OCI-LY3 (cell line): ENCODE measurements at regions not wholly inside any gene's neighbourhood (a gene's known extent, or its start where the extent isn't known, plus 50 kb on each side); places are given as distances from the start of the nearest gene placed in this dataset.

Experiments
- H2AFZ ChIP-seq: fragments of 200-600, 300-600 bp; shearing (Covaris generic); 2 replicates; pipeline ENCODE4 v1.6.0; 2014; ENCODE audit warnings: antibody characterized with exemption, low read depth, low read length
- H3K27ac ChIP-seq: fragments of 200-600, 300-600 bp; sonication (generic); 2 replicates; pipeline ENCODE4 v1.5.1; 2014; ENCODE audit warnings: mild to moderate bottlenecking, low read length, moderate library complexity, mixed read lengths
- H3K27me3 ChIP-seq: fragments of 200-600, 300-600 bp; sonication (generic); 2 replicates; pipeline ENCODE4 v1.6.1; 2014; ENCODE audit warnings: low read depth, low read length, mixed read lengths
- H3K36me3 ChIP-seq: fragments of 200-600, 300-600 bp; sonication (generic); replicated peaks from 2 replicates; pipeline ENCODE3; 2014; ENCODE audit warnings: low read depth, low read length, mixed read lengths
- H3K4me1 ChIP-seq: fragments of 300-600, 200-600 bp; sonication (generic); 2 replicates; pipeline ENCODE4 v1.6.1; 2014; ENCODE audit warnings: low read length, mixed read lengths
- H3K4me2 ChIP-seq: fragments of 200-600, 300-600 bp; sonication (generic); 2 replicates; pipeline ENCODE4 v1.6.1; 2014; ENCODE audit warnings: low read length, mixed read lengths
- H3K4me3 ChIP-seq: fragments of 300-600, 200-600 bp; sonication (generic); 2 replicates; pipeline ENCODE4 v1.5.1; 2014; ENCODE audit warnings: antibody characterized with exemption, mild to moderate bottlenecking, low read length, moderate library complexity
- H3K79me2 ChIP-seq: fragments of 300-600, 200-600 bp; shearing (Covaris generic); 2 replicates; pipeline ENCODE4 v1.6.1; 2014; ENCODE audit warnings: mild to moderate bottlenecking, low read length, mixed read lengths
- H3K9ac ChIP-seq: fragments of 300-600, 200-600 bp; shearing (Covaris generic); 2 replicates; pipeline ENCODE4 v1.6.0; 2014; ENCODE audit warnings: mild to moderate bottlenecking, low read length, moderate library complexity
- H3K9me3 ChIP-seq: fragments of 200-600, 300-600 bp; shearing (Covaris generic); 2 replicates; pipeline ENCODE4 v1.6.1; 2014; ENCODE audit warnings: low read length, mixed read lengths; ENCODE audit not compliant: insufficient read depth
- H4K20me1 ChIP-seq: fragments of 200-600, 300-600 bp; sonication (generic); 2 replicates; pipeline ENCODE4 v1.6.1; 2016; ENCODE audit warnings: low read length, mixed read lengths; ENCODE audit not compliant: insufficient read depth
- EZH2phosphoT487 ChIP-seq: fragments of 200-600 bp; shearing (Covaris generic); IDR thresholded peaks from 2 replicates; pipeline ENCODE4 v1.6.1; 2018; ENCODE audit warnings: antibody characterized with exemption, mixed run types, low read depth
- TF ChIP-seq, protein P1 (sequence below): fragments of 200-600, 300-600 bp; sonication (generic); IDR thresholded peaks from 2 replicates; pipeline ENCODE4 v1.5.1; 2014; ENCODE audit warnings: antibody characterized with exemption, low read length, low read depth

DNA sequence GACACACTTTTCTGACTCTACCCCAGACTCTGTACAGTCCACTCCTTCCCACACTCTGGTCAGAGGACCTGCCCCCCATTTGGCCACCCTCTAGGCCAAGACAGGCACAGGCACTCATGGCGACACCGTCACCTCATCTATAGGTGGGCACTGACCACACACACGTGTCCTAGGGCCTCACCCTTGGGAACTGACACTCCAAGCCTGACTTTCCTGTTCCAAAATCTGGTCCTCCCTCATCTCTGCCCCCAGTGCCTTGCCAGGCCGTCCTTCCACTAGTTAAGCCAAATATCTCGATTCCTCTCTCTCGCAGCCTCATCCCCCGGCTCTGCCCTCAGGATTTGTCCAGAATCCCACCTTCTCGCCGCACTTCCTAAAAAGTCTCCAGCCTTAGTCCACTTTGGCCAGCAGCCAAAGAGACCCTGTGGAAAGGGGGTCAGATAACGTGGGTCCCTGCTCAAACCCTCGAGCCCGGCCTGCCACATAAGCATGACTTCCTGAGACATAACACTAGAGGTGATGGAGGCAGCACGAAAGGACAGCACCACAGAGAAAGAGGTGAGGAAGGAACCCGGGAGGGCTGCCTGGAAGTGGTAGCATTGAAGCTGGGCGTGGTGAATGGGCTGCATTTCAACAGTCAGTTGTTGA is 105.8 kb upstream of the OTOS start:
- no peak overlapping the region for H2AFZ ChIP-seq
- H3K9me3 ChIP-seq = no peaks in the 10 kb centered on the region
- H3K36me3 ChIP-seq = no peaks in the 10 kb centered on the region
- TF ChIP-seq, protein P1, sequence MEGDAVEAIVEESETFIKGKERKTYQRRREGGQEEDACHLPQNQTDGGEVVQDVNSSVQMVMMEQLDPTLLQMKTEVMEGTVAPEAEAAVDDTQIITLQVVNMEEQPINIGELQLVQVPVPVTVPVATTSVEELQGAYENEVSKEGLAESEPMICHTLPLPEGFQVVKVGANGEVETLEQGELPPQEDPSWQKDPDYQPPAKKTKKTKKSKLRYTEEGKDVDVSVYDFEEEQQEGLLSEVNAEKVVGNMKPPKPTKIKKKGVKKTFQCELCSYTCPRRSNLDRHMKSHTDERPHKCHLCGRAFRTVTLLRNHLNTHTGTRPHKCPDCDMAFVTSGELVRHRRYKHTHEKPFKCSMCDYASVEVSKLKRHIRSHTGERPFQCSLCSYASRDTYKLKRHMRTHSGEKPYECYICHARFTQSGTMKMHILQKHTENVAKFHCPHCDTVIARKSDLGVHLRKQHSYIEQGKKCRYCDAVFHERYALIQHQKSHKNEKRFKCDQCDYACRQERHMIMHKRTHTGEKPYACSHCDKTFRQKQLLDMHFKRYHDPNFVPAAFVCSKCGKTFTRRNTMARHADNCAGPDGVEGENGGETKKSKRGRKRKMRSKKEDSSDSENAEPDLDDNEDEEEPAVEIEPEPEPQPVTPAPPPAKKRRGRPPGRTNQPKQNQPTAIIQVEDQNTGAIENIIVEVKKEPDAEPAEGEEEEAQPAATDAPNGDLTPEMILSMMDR = no peak
- no peak for TF ChIP-seq EZH2phosphoT487
- no peaks in the 10 kb centered on the region for H3K4me1 ChIP-seq
- no peaks in the 10 kb centered on the region for H3K27me3 ChIP-seq
- H3K4me3 ChIP-seq = no peak overlapping the region
- no peak overlapping the region for H3K9ac ChIP-seq
- no peaks in the 10 kb centered on the region for H4K20me1 ChIP-seq
- no peak overlapping the region for H3K27ac ChIP-seq
- H3K4me2 ChIP-seq = no peak overlapping the region
- H3K79me2 ChIP-seq = no peaks in the 10 kb centered on the region

DNA sequence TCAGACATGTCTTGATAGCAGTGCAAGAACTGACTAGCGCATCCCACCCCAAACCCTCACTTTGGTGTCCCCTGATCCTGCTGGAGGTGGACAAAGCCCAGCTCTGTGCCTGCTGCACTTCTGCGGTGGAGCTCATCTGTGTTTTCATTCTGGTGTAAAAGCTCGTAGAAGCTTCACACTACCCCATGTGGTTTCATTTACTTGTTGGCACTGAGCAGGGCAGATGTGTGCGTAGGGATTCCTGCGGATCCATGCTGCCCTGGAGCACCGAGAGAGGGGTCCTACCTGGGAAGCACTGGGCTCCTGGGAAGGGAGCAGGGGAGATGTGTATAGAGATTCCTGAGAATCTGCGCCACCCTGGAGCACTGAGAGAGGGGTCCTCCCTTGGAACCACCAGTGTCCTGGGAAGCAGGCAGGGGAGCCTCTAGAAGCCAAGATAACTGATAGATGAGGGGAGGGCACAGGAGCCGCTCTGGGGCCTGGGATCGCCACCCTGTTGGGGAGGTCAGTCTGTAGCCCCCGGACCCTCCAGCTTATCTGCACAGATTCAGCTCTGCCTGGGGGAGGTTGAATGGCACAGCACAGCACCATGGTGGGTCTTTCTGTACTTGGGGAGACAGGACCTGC is 106.9 kb upstream of the OTOS start:
- TF ChIP-seq, protein P1 = no peak
- no peak for TF ChIP-seq EZH2phosphoT487
- H3K4me2 ChIP-seq = no peak overlapping the region

GRCh38 chr2:240247868-240248720 is 107.6 kb upstream of the OTOS start:
- Histone ChIP-seq H3K27me3 (no peaks in the 10 kb centered on the region), H3K9ac (no peak overlapping the region), H2AFZ (no peak overlapping the region), H3K9me3 (no peaks in the 10 kb centered on the region), H3K4me2 (no peak overlapping the region), H4K20me1 (no peaks in the 10 kb centered on the region), H3K4me3 (no peak overlapping the region), H3K27ac (no peak overlapping the region), H3K36me3 (no peaks in the 10 kb centered on the region), H3K4me1 (no peaks in the 10 kb centered on the region), H3K79me2 (no peaks in the 10 kb centered on the region)
- TF ChIP-seq EZH2phosphoT487 = no peak
- TF ChIP-seq, protein P1 = no peak

More for the DNA sequence above, 106.9 kb upstream of the OTOS start:
- Histone ChIP-seq H3K9ac (no peak overlapping the region), H3K79me2 (no peaks in the 10 kb centered on the region), H3K27ac (no peak overlapping the region), H3K36me3 (no peaks in the 10 kb centered on the region), H4K20me1 (no peaks in the 10 kb centered on the region), H3K27me3 (no peaks in the 10 kb centered on the region), H3K4me1 (no peaks in the 10 kb centered on the region), H3K4me3 (no peak overlapping the region), H2AFZ (no peak overlapping the region), H3K9me3 (no peaks in the 10 kb centered on the region)
